IPS DF 19.7 (cell line): ENCODE measurements at regions not wholly inside any gene's neighbourhood (a gene's known extent, or its start where the extent isn't known, plus 50 kb on each side); places are given as distances from the start of the nearest gene placed in this dataset.
"Not testable (repeated sequence)": the region's sequence is repeated elsewhere in the genome, so short reads cannot be mapped to it uniquely, and the experiment has no call there.

ENCODE experiments used
- DNase-seq: peaks from one replicate; pipeline ENCODE4 v3.0.0-alpha.2; 2013; ENCODE audit warnings: low read depth, low spot score

GRCh38 chr21:5013455-5014304 is 5507.7 kb upstream of the TPTE start:
- not testable (repeated sequence) for DNase-seq

- DNase-seq = not testable (repeated sequence)
Observed at GRCh38 chr21:5015187-5015586, 5506.2 kb upstream of the TPTE start.

DNA sequence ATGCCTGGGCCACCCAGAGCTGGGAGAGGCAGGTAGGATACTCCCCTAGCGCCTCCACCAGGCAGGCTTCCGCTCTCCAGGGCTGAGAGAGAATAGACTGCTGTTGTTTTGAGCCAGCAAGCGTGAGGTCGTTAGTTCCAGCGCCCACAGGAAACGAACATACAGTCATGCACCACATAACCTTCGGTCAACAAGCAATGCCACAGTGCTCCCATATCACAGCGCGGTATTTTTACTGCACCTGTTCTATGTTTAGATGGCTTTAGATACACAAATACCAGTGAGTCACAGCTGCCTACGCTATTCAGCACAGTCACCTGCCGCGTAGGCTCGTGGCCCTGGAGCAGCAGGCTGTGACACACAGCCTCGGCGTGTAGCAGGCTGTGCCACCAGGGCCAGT is 5502.3 kb upstream of the TPTE start:
- DNase-seq = not testable (repeated sequence)

DNA sequence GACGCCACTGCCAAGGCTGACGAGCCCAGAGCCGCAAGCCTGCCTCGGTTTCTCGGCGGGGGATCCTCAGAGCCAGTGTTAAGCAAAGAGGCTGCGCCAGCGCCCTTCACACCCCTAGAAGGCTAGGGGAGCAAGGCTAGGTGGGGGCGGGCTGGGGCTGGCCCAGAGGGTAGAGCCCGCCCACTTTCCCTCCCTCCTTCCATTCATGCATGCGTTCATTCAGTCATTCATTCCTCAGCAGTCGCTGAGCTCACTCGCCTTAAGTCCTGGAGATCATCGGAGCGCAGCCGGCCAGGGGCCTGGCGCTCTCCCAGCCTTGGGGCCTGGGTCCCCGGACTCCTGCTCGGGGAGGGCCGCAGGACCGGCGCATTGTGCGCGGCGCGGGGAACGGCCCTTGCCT is 5499.6 kb upstream of the TPTE start:
- DNase-seq = not testable (repeated sequence)

GRCh38 chr21:5022254-5022653 is 5499.1 kb upstream of the TPTE start:
- DNase-seq = not testable (repeated sequence)

DNA sequence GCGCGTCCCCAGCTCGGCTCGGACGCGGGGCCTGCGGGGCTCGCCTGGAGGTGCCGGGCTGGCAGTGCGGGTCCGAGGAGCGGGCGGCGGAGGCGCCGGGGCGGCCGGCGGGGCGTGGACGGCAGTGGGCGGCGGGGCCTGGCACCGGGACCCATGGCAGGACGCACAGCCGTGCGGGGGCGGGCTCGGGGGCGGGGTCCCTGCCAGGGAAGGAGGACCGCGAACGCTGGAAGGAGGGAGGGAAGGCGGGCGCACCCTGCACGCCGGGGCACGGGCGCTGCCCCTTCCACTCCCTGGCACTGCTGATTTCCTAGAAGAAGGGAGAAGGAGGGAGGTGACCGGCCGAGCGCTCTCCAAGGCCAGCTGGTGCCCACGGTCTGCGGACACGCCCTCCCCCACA is 5498.6 kb upstream of the TPTE start:
- not testable (repeated sequence) for DNase-seq

DNA sequence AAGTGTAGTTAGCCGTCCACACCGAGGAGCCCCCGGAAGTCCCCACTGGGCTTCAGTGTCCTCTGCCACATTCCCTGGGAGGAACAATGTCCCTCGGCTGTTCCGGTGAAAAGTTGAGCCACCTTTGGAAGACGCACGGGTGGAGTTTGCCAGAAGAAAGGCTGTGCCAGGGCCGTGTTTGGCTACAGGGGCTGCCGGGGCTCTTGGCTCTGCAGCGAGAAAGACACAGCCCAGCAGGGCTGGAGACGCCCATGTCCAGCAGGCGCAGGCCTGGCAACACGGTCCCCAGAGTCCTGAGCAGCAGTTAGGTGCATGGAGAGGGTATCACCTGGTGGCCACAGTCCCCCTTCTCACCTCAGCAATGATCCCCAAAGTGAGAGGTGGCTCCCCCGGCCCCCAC is 5486.2 kb upstream of the TPTE start:
- DNase-seq = not testable (repeated sequence)

DNA sequence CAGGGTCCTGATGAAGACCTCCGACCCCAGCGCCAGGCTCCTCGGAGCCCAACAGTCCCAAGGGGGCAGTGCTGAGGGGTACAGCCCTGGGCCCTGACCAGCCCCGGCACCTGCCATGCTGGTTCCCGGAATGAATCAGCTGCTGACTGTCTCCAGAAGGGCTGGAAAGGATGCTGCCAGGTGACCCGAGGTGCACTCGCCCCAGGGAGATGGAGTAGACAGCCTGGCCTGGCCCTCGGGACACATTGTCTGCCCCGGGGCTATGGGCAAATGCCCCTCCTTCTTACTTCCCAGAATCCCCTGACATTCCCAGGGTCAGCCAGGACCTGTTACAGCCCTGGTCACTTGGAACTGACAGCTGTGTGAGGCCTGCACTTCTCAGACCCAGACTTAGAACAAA is 5485.8 kb upstream of the TPTE start:
- not testable (repeated sequence) for DNase-seq

DNA sequence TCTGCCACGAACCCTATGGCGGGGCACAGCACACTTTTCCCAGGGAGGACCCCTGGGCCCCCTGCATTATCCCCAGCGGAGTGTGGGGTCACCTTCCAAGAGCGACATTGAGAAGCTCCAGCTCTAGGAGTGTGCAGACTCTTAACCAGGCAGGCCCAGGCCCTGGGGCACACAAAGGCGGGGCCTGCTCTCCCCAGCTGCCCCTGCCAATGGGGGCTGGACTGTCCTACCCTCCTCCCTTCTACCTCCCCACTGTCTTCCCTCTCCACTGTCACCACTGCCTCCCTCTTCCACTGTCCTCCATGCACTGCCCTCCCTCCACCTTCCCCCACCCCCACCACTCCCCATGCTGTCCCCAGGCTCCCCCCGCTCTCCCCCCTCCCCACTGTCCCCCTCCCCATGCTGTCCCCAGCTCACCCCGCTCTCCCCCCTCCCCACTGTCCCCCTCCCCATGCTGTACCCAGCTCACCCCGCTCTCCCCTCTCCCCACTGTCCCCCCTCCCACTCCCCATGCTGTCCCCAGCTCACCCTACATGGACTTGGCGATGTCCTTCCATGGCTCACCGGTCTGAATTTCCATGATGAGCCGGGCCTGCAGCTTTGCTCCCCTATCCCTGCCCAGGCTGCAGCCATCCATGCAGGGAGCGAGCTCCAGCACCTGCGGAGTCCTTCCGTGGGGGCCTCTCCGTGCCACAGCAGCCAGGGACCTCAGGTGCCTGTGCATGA is 5483.6 kb upstream of the TPTE start:
- DNase-seq = not testable (repeated sequence)

- DNase-seq = not testable (repeated sequence)
Observed at GRCh38 chr21:5039926-5040325, 5481.5 kb upstream of the TPTE start.

GRCh38 chr21:5042583-5042982 is 5478.8 kb upstream of the TPTE start:
- DNase-seq = not testable (repeated sequence)

DNA sequence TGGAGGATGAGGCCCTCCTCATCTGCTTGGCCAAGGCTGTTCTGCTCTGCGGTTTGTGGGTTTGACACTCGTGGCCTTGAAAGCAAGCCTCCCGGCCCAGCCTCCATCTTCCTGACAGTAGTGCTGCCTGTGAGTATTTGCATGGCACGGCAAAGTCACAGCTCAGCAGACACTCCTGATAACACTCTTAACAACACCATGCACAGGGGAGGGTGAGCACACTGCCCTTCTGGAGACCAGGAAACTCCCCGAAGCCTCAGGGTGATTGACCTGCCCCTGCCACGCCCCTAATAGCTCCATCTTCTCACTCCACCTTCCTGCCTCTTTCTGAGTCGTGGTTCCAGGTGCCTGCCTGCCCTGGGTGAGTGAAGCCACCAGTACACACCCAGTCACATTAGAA is 5476.6 kb upstream of the TPTE start:
- DNase-seq = not testable (repeated sequence)

- DNase-seq = not testable (repeated sequence)
Observed at GRCh38 chr21:5051303-5052018, 5469.9 kb upstream of the TPTE start.

- not testable (repeated sequence) for DNase-seq
Observed at GRCh38 chr21:5055027-5055754, 5466.2 kb upstream of the TPTE start.

- DNase-seq = not testable (repeated sequence)
Observed at GRCh38 chr21:5055996-5056962, 5465.1 kb upstream of the TPTE start.

- DNase-seq = not testable (repeated sequence)
Observed at GRCh38 chr21:5057077-5057476, 5464.3 kb upstream of the TPTE start.

DNA sequence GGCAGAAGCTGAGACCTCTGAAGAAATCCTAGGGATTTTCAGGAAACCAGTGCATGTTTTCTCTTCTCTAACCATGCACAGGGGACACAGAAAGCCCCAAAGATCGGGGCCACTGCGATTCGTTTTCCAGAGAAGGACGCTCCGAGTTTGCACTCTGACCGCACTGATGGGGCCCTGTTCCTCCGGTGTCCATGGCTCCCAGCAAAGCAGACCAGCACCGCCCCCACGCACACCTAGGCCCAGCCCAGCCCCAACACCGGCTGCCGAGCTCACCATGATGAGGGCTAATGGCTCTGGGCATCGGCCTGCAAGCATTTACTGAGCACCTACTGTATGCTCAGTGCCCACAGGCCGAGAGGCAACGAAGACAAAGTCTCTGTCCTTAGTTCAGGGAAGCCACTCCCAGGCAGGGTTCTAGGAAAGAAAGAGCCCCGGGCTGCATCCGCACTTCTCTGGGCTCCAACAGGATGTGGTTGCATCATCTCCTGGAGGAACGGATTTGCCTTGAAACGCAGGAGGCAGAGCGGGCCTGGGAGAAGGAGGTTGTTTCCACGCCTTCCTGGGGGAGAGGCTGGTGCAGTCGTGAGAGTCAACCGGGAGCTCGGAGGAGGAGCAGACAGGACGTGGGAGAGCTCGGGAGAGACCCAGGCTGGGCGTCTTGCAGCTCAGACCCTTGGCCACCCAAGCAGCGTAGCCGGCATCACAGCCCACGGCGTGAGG is 5460.9 kb upstream of the TPTE start:
- DNase-seq = not testable (repeated sequence)

DNA sequence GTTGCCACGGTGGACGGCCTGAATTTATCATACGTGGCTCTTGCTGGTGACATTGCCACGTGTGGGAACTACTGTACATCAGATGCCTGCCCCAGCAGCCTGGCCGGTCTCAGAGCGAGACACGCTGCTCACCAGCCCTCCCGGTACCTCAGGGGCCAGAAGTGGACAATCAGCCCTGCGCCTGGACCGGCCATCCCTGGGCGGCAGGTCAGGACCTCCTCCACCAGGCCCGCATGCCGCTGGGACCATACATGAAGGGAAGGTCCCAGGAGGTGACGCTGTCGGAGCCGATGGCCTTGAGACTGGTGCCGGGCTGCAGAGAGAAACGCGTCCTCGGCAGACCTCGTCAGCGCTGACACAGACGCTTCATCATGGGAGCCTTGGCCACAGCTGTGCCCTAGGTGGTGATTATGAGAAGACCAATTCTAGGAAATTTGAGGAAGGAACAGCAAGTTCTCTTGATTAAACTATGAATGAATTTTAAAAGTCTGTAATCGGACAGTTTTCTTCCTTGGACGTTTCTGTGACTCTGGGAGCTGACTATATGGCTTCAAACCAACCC is 5456.7 kb upstream of the TPTE start:
- not testable (repeated sequence) for DNase-seq
